SK-N-SH treated with all-trans-retinoic acid at 6 μM for 48 hours (cell line): ENCODE measurements at regions not wholly inside any gene's neighbourhood (a gene's known extent, or its start where the extent isn't known, plus 50 kb on each side); places are given as distances from the start of the nearest gene placed in this dataset.

Experiments used
- ARNTL ChIP-seq: fragments of 450-650 bp; formaldehyde crosslinking; IDR thresholded peaks from 2 replicates; pipeline ENCODE4 v1.5.0; 2020; ENCODE audit warnings: low read depth, mild to moderate bottlenecking, moderate library complexity, borderline replicate concordance
- GLIS3 ChIP-seq: fragments of 250-450 bp; sonication (Bioruptor Pico); IDR thresholded peaks from 2 replicates; pipeline ENCODE4 v1.5.0; 2020; ENCODE audit warnings: mild to moderate bottlenecking, moderate library complexity
- ZFP3 ChIP-seq: fragments of 250-450 bp; sonication (Bioruptor Pico); IDR thresholded peaks from 2 replicates; pipeline ENCODE4 v1.5.0; 2020; ENCODE audit warnings: mild to moderate bottlenecking, moderate library complexity
- TF ChIP-seq, protein P1 (sequence below): fragments of 250-450 bp; sonication (Bioruptor Pico); IDR thresholded peaks from 2 replicates; pipeline ENCODE4 v1.8.0; 2020; ENCODE audit warnings: mild to moderate bottlenecking, moderate library complexity, borderline replicate concordance

DNA sequence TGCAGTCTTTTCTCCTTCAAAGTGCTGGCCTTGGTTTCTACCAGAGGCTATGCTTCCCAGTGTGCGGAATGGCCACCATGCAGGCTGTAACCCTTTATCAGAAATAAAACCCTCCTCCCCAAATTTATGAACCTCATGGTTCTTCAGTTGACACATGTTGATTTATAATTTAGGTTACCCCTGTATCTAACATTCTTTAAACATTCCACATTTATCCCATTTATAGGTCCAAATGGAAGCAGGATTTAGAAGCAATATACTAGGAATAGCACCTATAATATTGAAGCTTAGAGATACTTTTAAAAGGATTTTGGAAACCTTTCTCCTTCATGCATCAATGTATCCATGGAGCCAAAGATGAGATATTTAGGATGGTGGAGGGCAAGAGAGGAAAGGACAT lies 438.8 kb upstream of the C16orf82 start:
- TF ChIP-seq ARNTL (CRISPR knock-in tag) (no peak), GLIS3 (CRISPR knock-in tag) (no peak), ZFP3 (no peak)
- TF ChIP-seq, protein P1, sequence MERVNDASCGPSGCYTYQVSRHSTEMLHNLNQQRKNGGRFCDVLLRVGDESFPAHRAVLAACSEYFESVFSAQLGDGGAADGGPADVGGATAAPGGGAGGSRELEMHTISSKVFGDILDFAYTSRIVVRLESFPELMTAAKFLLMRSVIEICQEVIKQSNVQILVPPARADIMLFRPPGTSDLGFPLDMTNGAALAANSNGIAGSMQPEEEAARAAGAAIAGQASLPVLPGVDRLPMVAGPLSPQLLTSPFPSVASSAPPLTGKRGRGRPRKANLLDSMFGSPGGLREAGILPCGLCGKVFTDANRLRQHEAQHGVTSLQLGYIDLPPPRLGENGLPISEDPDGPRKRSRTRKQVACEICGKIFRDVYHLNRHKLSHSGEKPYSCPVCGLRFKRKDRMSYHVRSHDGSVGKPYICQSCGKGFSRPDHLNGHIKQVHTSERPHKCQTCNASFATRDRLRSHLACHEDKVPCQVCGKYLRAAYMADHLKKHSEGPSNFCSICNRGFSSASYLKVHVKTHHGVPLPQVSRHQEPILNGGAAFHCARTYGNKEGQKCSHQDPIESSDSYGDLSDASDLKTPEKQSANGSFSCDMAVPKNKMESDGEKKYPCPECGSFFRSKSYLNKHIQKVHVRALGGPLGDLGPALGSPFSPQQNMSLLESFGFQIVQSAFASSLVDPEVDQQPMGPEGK (CRISPR knock-in tag), result no peak
